ENCODE measurements at regions not wholly inside any gene's neighbourhood (a gene's known extent, or its start where the extent isn't known, plus 50 kb on each side); places are given as distances from the start of the nearest gene placed in this dataset.

DNA sequence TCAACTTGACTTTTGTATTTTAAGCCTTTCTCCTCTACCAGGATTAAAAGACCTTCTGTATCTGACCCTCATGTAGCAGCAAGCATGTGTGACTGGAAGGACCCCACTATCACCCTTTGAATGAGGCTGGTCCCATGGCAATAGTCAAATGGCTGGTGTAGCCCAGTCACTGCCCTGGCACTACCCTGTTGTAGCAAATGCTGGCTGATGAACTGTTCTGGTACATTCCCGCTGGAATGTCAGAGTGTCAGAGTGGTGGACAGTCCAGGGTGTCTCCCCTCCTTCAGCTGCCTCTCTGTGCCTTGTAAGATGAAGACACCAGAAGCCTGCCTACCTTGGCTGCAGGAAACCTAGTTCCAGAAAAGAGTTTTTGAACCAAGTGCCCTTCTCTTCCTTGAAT, 115.7 kb downstream of the ACKR3 start:
- Histone ChIP-seq H3K27me3 (ENCODE audit: low read depth) (no peaks in the 10 kb centered on the region), H3K4me3 (no peak overlapping the region), H3K9me3 (no peaks in the 10 kb centered on the region), H3K4me1 (no peaks in the 10 kb centered on the region), H3K36me3 (replicated peaks) (no peaks in the 10 kb centered on the region)
- DNase-seq (ENCODE audit: low spot score in 2 of 2): no peak
- in situ Hi-C loops (cut with MboI; ENCODE audit: low sequenced_read_pairs): no loop called here

DNA sequence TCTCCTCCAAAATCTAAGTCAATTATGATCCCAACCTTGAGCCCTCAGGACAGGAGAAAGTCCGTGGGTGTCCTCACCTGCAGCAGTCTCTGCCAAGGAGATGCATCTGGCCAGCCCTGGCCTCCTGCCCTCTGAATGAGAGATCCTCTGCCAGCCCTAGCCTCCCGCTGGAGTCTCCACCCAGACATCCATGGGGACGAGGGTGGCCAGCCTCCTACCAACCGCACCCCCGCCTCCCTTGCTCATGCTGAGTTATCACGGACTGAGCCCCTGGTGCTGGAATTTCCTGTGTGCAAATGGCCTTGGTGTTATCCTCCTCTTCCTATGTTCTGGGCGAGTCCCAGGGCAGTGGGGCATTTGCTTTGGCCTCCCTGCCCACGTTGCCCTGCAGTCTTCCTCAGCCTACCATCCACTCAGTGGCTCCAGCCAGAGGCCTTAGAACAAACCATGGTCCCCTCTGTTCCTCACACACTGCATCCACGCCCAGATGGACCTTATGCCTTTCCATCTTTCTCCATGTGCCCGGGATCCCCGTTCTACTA, 116.4 kb downstream of the ACKR3 start:
- in situ Hi-C loops (cut with MboI; ENCODE audit: low sequenced_read_pairs): no loop called here
- no peaks in the 10 kb centered on the region for H3K27me3 ChIP-seq (ENCODE audit: low read depth)

GRCh38 chr2:236686561-236686960, 116.9 kb downstream of the ACKR3 start:
- no peak overlapping the region for H3K4me3 ChIP-seq

More for the DNA sequence above, 116.4 kb downstream of the ACKR3 start:
- Histone ChIP-seq H3K9me3 (no peaks in the 10 kb centered on the region), H3K36me3 (replicated peaks) (no peaks in the 10 kb centered on the region), H3K4me1 (no peaks in the 10 kb centered on the region), H3K4me3 (no peak overlapping the region)
- no peak for DNase-seq (ENCODE audit: low spot score in 2 of 2)

DNA sequence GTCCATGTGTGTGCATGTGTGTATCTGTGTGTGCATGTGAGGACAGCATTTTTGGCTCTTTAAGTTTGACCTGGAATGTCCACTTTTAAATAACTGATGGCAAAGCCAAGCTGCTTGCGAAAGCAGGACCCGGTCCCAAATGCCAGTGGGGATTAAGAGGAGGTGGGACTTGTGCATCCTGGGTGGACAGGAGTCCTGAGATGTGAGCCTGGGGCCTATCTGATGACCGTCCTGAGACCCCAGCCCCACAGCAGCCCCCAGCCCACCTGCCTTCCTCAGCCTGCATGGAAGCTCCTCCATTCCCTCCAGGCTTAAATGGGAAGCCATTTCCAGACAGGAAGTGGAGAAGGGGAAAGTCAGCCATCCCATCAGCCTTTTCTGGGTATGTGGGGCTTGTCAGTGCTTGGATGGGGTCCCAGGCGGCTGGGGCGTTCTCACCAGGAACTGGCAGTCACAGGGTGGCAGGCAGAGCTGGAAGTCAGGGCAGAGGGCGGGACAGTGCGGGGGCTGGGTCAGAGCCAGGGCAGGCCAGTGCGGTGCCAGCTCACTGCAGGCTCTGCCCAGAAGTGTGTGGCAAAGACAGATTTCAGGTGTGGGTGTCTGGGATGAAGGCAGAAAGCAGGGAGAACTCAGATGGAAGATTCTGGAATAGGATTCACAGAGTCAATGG, 117.8 kb downstream of the ACKR3 start:
- DNase-seq (ENCODE audit: low spot score in 2 of 2): no peak
- in situ Hi-C loops (cut with MboI; ENCODE audit: low sequenced_read_pairs): no loop called here
- no peaks in the 10 kb centered on the region for H3K9me3 ChIP-seq
- no peaks in the 10 kb centered on the region for H3K4me1 ChIP-seq
- H3K4me3 ChIP-seq: no peak overlapping the region
- H3K36me3 ChIP-seq (replicated peaks): no peaks in the 10 kb centered on the region
- H3K27me3 ChIP-seq (ENCODE audit: low read depth): no peaks in the 10 kb centered on the region

More at GRCh38 chr2:236686561-236686960, 116.9 kb downstream of the ACKR3 start:
- Histone ChIP-seq H3K27me3 (ENCODE audit: low read depth) (no peaks in the 10 kb centered on the region), H3K9me3 (no peaks in the 10 kb centered on the region), H3K36me3 (replicated peaks) (no peaks in the 10 kb centered on the region), H3K4me1 (no peaks in the 10 kb centered on the region)
- in situ Hi-C loops (cut with MboI; ENCODE audit: low sequenced_read_pairs): no loop called here
- DNase-seq (ENCODE audit: low spot score in 2 of 2): no peak

DNA sequence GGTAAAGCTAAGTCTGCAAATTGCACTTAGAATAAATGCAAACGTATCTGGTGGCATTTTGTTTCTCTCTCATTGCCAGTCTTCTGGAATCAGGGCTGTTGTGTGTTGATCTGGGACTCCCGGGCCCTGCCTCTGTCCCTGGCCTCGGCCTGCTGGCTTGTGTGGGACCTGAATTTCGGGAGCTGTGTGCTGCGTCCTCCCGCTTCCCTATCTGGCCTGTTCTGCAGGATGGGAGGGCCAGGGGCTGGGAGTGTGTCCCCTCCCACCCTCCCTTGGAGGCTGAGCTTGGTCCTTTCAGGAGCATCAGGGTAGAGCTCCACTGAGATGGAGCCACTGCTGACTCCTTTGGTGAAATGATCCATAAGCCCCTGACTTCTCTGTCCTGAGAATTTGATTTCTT, 118.5 kb downstream of the ACKR3 start:
- H3K4me3 ChIP-seq: no peak overlapping the region
- H3K9me3 ChIP-seq: no peaks in the 10 kb centered on the region
- H3K27me3 ChIP-seq (ENCODE audit: low read depth): no peaks in the 10 kb centered on the region
- H3K4me1 ChIP-seq: no peaks in the 10 kb centered on the region
- no peak for DNase-seq (ENCODE audit: low spot score in 2 of 2)
- H3K36me3 ChIP-seq (replicated peaks): no peaks in the 10 kb centered on the region
- in situ Hi-C loops (cut with MboI; ENCODE audit: low sequenced_read_pairs): no loop called here

- no peak for DNase-seq (ENCODE audit: low spot score in 2 of 2)
- H3K4me3 ChIP-seq: no peak overlapping the region
- H3K36me3 ChIP-seq (replicated peaks): no peaks in the 10 kb centered on the region
- no peaks in the 10 kb centered on the region for H3K9me3 ChIP-seq
- in situ Hi-C loops (cut with MboI; ENCODE audit: low sequenced_read_pairs): no loop called here
- no peaks in the 10 kb centered on the region for H3K27me3 ChIP-seq (ENCODE audit: low read depth)
- H3K4me1 ChIP-seq: no peaks in the 10 kb centered on the region
Measured at GRCh38 chr2:236688563-236689392, 119.2 kb downstream of the ACKR3 start.

GRCh38 chr2:236689393-236689700, 119.7 kb downstream of the ACKR3 start:
- no peaks in the 10 kb centered on the region for H3K27me3 ChIP-seq (ENCODE audit: low read depth)
- no peaks in the 10 kb centered on the region for H3K9me3 ChIP-seq
- H3K4me1 ChIP-seq: no peaks in the 10 kb centered on the region
- DNase-seq (ENCODE audit: low spot score in 2 of 2): no peak
- no peaks in the 10 kb centered on the region for H3K36me3 ChIP-seq (replicated peaks)
- in situ Hi-C loops (cut with MboI; ENCODE audit: low sequenced_read_pairs): no loop called here
- no peak overlapping the region for H3K4me3 ChIP-seq

DNA sequence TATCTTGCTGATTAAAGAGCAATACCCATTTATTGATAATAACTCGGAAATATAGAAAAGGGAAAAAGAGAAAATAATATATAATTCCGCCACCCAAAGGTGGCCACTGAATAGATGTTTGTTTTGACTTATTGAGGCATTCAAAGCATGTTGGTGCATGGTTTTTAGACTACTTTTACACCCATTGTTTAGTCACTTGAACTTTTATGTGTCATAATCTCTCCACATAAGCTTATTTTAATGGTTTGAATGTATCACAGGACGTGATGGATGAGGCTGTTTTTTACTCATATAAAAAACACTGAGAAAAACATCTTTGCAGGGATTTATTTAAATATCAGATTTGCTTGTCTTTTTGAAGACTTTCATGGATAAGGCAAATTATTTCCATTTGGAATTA, 120.4 kb downstream of the ACKR3 start:
- H3K4me1 ChIP-seq: no peaks in the 10 kb centered on the region
- no peaks in the 10 kb centered on the region for H3K9me3 ChIP-seq
- H3K27me3 ChIP-seq (ENCODE audit: low read depth): no peaks in the 10 kb centered on the region
- no peaks in the 10 kb centered on the region for H3K36me3 ChIP-seq (replicated peaks)
- no peak for DNase-seq (ENCODE audit: low spot score in 2 of 2)
- H3K4me3 ChIP-seq: no peak overlapping the region
- in situ Hi-C loops (cut with MboI; ENCODE audit: low sequenced_read_pairs): no loop called here

GRCh38 chr2:236690726-236691125, 121.1 kb downstream of the ACKR3 start:
- in situ Hi-C loops (cut with MboI; ENCODE audit: low sequenced_read_pairs): no loop called here

GRCh38 chr2:236691799-236692167, 122.2 kb downstream of the ACKR3 start:
- no peak overlapping the region for H3K4me3 ChIP-seq
- H3K27me3 ChIP-seq (ENCODE audit: low read depth): no peaks in the 10 kb centered on the region
- no peak for DNase-seq (ENCODE audit: low spot score in 2 of 2)
- no peaks in the 10 kb centered on the region for H3K36me3 ChIP-seq (replicated peaks)
- in situ Hi-C loops (cut with MboI; ENCODE audit: low sequenced_read_pairs): no loop called here
- no peaks in the 10 kb centered on the region for H3K4me1 ChIP-seq
- H3K9me3 ChIP-seq: no peaks in the 10 kb centered on the region

More at GRCh38 chr2:236690726-236691125, 121.1 kb downstream of the ACKR3 start:
- Histone ChIP-seq H3K27me3 (ENCODE audit: low read depth) (no peaks in the 10 kb centered on the region), H3K4me3 (no peak overlapping the region), H3K4me1 (no peaks in the 10 kb centered on the region), H3K9me3 (no peaks in the 10 kb centered on the region), H3K36me3 (replicated peaks) (no peaks in the 10 kb centered on the region)
- no peak for DNase-seq (ENCODE audit: low spot score in 2 of 2)

- Histone ChIP-seq H3K9me3 (no peaks in the 10 kb centered on the region), H3K4me1 (no peaks in the 10 kb centered on the region), H3K4me3 (no peak overlapping the region), H3K27me3 (ENCODE audit: low read depth) (no peaks in the 10 kb centered on the region), H3K36me3 (replicated peaks) (no peaks in the 10 kb centered on the region)
- DNase-seq (ENCODE audit: low spot score in 2 of 2): no peak
- in situ Hi-C loops (cut with MboI; ENCODE audit: low sequenced_read_pairs): no loop called here
Measured at GRCh38 chr2:236692937-236693336, 123.3 kb downstream of the ACKR3 start.

GRCh38 chr2:236693531-236693930, 123.9 kb downstream of the ACKR3 start:
- Histone ChIP-seq H3K4me1 (no peaks in the 10 kb centered on the region), H3K9me3 (no peaks in the 10 kb centered on the region), H3K36me3 (replicated peaks) (no peaks in the 10 kb centered on the region), H3K27me3 (ENCODE audit: low read depth) (no peaks in the 10 kb centered on the region), H3K4me3 (no peak overlapping the region)
- DNase-seq (ENCODE audit: low spot score in 2 of 2): no peak
- in situ Hi-C loops (cut with MboI; ENCODE audit: low sequenced_read_pairs): no loop called here

GRCh38 chr2:236694146-236694888, 124.7 kb downstream of the ACKR3 start:
- DNase-seq (ENCODE audit: low spot score in 2 of 2): no peak
- no peaks in the 10 kb centered on the region for H3K4me1 ChIP-seq
- no peaks in the 10 kb centered on the region for H3K36me3 ChIP-seq (replicated peaks)
- H3K27me3 ChIP-seq (ENCODE audit: low read depth): no peaks in the 10 kb centered on the region
- in situ Hi-C loops (cut with MboI; ENCODE audit: low sequenced_read_pairs): no loop called here
- no peak overlapping the region for H3K4me3 ChIP-seq
- no peaks in the 10 kb centered on the region for H3K9me3 ChIP-seq

- Histone ChIP-seq H3K9me3 (no peaks in the 10 kb centered on the region), H3K4me3 (no peak overlapping the region), H3K4me1 (no peaks in the 10 kb centered on the region), H3K27me3 (ENCODE audit: low read depth) (no peaks in the 10 kb centered on the region), H3K36me3 (replicated peaks) (no peaks in the 10 kb centered on the region)
- in situ Hi-C loops (cut with MboI; ENCODE audit: low sequenced_read_pairs): no loop called here
- no peak for DNase-seq (ENCODE audit: low spot score in 2 of 2)
Measured at GRCh38 chr2:236696834-236697233, 127.2 kb downstream of the ACKR3 start.

Measured in HAP-1 (cell line).